Left ventricle myocardium inferior (tissue), 1 donor: ENCODE measurements at regions not wholly inside any gene's neighbourhood (a gene's known extent, or its start where the extent isn't known, plus 50 kb on each side); places are given as distances from the start of the nearest gene placed in this dataset.

Source experiments
- DNase-seq: peaks from one replicate; pipeline ENCODE4 v3.0.0-alpha.2; 2020
- H3K27ac ChIP-seq: fragments of 200-600 bp; replicated peaks from 2 replicates; pipeline ENCODE4 v1.8.0; 2021
- H3K27me3 ChIP-seq: fragments of 200-600 bp; 2 replicates; pipeline ENCODE4 v1.8.0; 2021; ENCODE audit warnings: low read depth
- H3K36me3 ChIP-seq: fragments of 200-600 bp; 2 replicates; pipeline ENCODE4 v1.8.0; 2021
- H3K4me1 ChIP-seq: fragments of 200-600 bp; 2 replicates; pipeline ENCODE4 v1.8.0; 2021
- H3K4me3 ChIP-seq: fragments of 200-600 bp; 2 replicates; pipeline ENCODE4 v1.8.0; 2021; ENCODE audit warnings: mild to moderate bottlenecking, moderate library complexity
- H3K9me3 ChIP-seq: fragments of 200-600 bp; replicated peaks from 2 replicates; pipeline ENCODE4 v1.8.0; 2021
- CTCF ChIP-seq: fragments of 200-600 bp; IDR thresholded peaks from 2 replicates; pipeline ENCODE4 v1.8.0; 2021; ENCODE audit warnings: antibody characterized with exemption, mild to moderate bottlenecking, borderline replicate concordance
- intact Hi-C: fragments of 100-400 bp; cut with micrococcal nuclease; formaldehyde crosslinking; loops from one replicate; pipeline ENCODE4 v1.11.0; 2022
- donor health status: DM: no; HTN: yes; CAD: no; lungs with severe emphysema.

GRCh38 chr15:93290618-93290946 lies 201.6 kb upstream of the RGMA start:
- intact Hi-C loops: no loop called here
- Histone ChIP-seq H3K4me3 (no peak overlapping the region), H3K4me1 (peaks cover 9% of the 10 kb centered on the region), H3K27me3 (peaks cover 14% of the 10 kb centered on the region), H3K27ac (no peak overlapping the region), H3K9me3 (no peaks in the 10 kb centered on the region), H3K36me3 (no peaks in the 10 kb centered on the region)
- no peak for TF ChIP-seq CTCF
- no peak for DNase-seq

- no peak overlapping the region for H3K4me3 ChIP-seq
- H3K36me3 ChIP-seq: no peaks in the 10 kb centered on the region
- no peak overlapping the region for H3K27ac ChIP-seq
- H3K4me1 ChIP-seq: peaks cover 9% of the 10 kb centered on the region
- H3K27me3 ChIP-seq: peaks cover 14% of the 10 kb centered on the region
- no peak for DNase-seq
- TF ChIP-seq CTCF: no peak
- intact Hi-C loops: no loop called here
- no peaks in the 10 kb centered on the region for H3K9me3 ChIP-seq
Measured at GRCh38 chr15:93289941-93290617, 201.1 kb upstream of the RGMA start.

- H3K9me3 ChIP-seq: no peaks in the 10 kb centered on the region
- no peak overlapping the region for H3K4me3 ChIP-seq
- no peak for TF ChIP-seq CTCF
- intact Hi-C loops: no loop called here
- DNase-seq: no peak
- H3K4me1 ChIP-seq: peaks cover 9% of the 10 kb centered on the region
- no peaks in the 10 kb centered on the region for H3K36me3 ChIP-seq
- no peak overlapping the region for H3K27ac ChIP-seq
- peaks cover 14% of the 10 kb centered on the region for H3K27me3 ChIP-seq
Measured at GRCh38 chr15:93288728-93289294, 199.8 kb upstream of the RGMA start.

GRCh38 chr15:93286446-93286845 lies 197.4 kb upstream of the RGMA start:
- H3K27ac ChIP-seq: no peak overlapping the region
- no peaks in the 10 kb centered on the region for H3K36me3 ChIP-seq
- intact Hi-C loops: no loop called here
- H3K27me3 ChIP-seq: peaks cover 14% of the 10 kb centered on the region
- no peak overlapping the region for H3K4me3 ChIP-seq
- H3K4me1 ChIP-seq: peaks cover 9% of the 10 kb centered on the region
- no peak for TF ChIP-seq CTCF
- DNase-seq: no peak
- H3K9me3 ChIP-seq: no peaks in the 10 kb centered on the region

- intact Hi-C loops: no loop called here
- Histone ChIP-seq H3K9me3 (no peaks in the 10 kb centered on the region), H3K4me3 (no peak overlapping the region), H3K27ac (no peak overlapping the region), H3K27me3 (peaks cover 19% of the 10 kb centered on the region), H3K36me3 (no peaks in the 10 kb centered on the region), H3K4me1 (peaks cover 17% of the 10 kb centered on the region)
- no peak for DNase-seq
- no peak for TF ChIP-seq CTCF
Measured at GRCh38 chr15:93283854-93284253, 194.8 kb upstream of the RGMA start.
